SH-SY5Y (cell line): ENCODE measurements at regions not wholly inside any gene's neighbourhood (a gene's known extent, or its start where the extent isn't known, plus 50 kb on each side); places are given as distances from the start of the nearest gene placed in this dataset.

ENCODE experiments used
- GATA2 ChIP-seq: IDR thresholded peaks from 2 replicates; pipeline ENCODE4 v1.6.1; 2011; ENCODE audit warnings: mild to moderate bottlenecking, low read depth, low read length
- GATA3 ChIP-seq: IDR thresholded peaks from 2 replicates; pipeline ENCODE4 v1.6.1; 2011; ENCODE audit warnings: low read depth, mild to moderate bottlenecking, low read length, moderate library complexity

- TF ChIP-seq GATA2 (0 out of 2 replicates have a peak, but pooled peaks have one; percentile 19), GATA3 (no peak)
Measured at GRCh38 chr4:62670514-62670913, 1470.4 kb downstream of the ADGRL3 start.
